Left hindlimb (tissue), 1 donor: ENCODE measurements at regions not wholly inside any gene's neighbourhood (a gene's known extent, or its start where the extent isn't known, plus 50 kb on each side); places are given as distances from the start of the nearest gene placed in this dataset.
"Not testable (repeated sequence)": the region's sequence is repeated elsewhere in the genome, so short reads cannot be mapped to it uniquely, and the experiment has no call there.

ENCODE experiments used
- DNase-seq: peaks from one replicate; pipeline ENCODE4 v3.0.0-alpha.2; 2018

GRCh38 chr9:40592406-40592805 is 536.1 kb downstream of the FOXD4L6 start:
- not testable (repeated sequence) for DNase-seq

- DNase-seq: not testable (repeated sequence)
Observed at GRCh38 chr9:40591915-40592314, 536.6 kb downstream of the FOXD4L6 start.

- DNase-seq: peak; percentile 2
Observed at GRCh38 chr9:40587475-40588195, 540.8 kb downstream of the FOXD4L6 start.

GRCh38 chr9:40584039-40584438 is 544.4 kb downstream of the FOXD4L6 start:
- DNase-seq: not testable (repeated sequence)

GRCh38 chr9:40583230-40583629 is 545.3 kb downstream of the FOXD4L6 start:
- DNase-seq: not testable (repeated sequence)

GRCh38 chr9:40578908-40579307 is 549.6 kb downstream of the FOXD4L6 start:
- peak; percentile 1 for DNase-seq
